Vagina (tissue), 2 donors: ENCODE measurements at regions not wholly inside any gene's neighbourhood (a gene's known extent, or its start where the extent isn't known, plus 50 kb on each side); places are given as distances from the start of the nearest gene placed in this dataset.
"Not testable (repeated sequence)": the region's sequence is repeated elsewhere in the genome, so short reads cannot be mapped to it uniquely, and the experiment has no call there.

Experiments used
- DNase-seq, 2 donors: peaks; one replicate each; pipeline ENCODE4 v3.0.0-alpha.2; 2017; ENCODE audit errors: extremely low spot score in 2 of 2
- H3K27ac ChIP-seq: fragments of 200-600 bp; sonication (generic); one replicate; pipeline ENCODE4 v1.5.1; 2019
- H3K27me3 ChIP-seq: fragments of 200-600 bp; sonication (generic); one replicate; pipeline ENCODE4 v1.5.1; 2019
- H3K36me3 ChIP-seq, 2 donors: fragments of 200-600 bp; sonication (generic); one replicate each; pipeline ENCODE4 v1.5.1; 2017 to 2019
- H3K4me1 ChIP-seq: fragments of 200-600 bp; sonication (generic); one replicate; pipeline ENCODE4 v1.5.1; 2019
- H3K4me3 ChIP-seq, 2 donors: fragments of 200-600 bp; sonication (generic); 1 replicate in 1 of 2; 2 replicates in 1 of 2; pipeline ENCODE4 v1.5.1; 2016 to 2019
- H3K9me3 ChIP-seq: fragments of 200-600 bp; sonication (generic); one replicate; pipeline ENCODE4 v1.5.1; 2019
- intact Hi-C: fragments of 100-400 bp; cut with DNase I; formaldehyde crosslinking; loops from one replicate; pipeline ENCODE4 v1.15.1; 2023

DNA sequence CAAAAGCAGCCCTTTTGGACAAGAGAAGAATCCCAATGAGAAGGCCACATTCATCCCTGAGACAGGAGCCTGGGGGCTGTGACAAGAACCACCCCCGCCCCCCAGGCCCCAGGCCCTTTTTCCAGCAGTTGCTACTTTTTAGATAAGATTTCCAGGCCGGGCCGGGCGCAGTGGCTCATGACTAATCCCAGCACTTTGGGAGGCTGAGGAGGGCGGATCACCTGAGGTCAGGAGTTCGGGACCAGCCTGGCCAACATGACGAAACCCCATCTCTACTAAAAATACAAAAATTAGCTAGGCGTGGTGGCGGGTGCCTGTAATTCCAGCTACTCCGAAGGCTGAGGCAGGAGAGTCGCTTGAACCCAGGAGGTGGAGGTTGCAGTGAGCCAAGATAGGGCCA is 179.4 kb downstream of the SPATA31A1 start:
- H3K4me1 ChIP-seq, DNase-seq, H3K27ac ChIP-seq, H3K9me3 ChIP-seq, H3K4me3 ChIP-seq, intact Hi-C loops, H3K27me3 ChIP-seq, H3K36me3 ChIP-seq: not testable (repeated sequence)

DNA sequence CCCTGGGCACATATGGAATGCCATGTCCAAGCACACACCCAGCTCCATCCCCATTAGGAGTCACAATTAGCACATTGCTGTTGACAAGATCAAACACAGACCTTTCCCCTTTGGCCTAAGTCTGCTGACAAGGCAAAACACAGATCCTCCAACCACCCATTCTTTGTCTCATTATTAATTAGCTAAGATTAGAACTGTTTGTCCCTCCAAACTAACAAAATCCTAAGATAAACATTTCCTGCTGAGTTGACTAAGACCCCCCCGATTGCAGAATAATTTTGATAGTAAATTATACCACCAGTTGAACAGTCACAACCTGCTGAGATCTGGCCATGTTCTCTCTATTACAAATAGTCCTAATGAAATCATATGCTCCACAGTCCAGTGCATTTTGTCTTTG is 186.7 kb downstream of the SPATA31A1 start:
- H3K9me3 ChIP-seq, intact Hi-C loops, H3K27ac ChIP-seq, DNase-seq, H3K36me3 ChIP-seq, H3K4me3 ChIP-seq, H3K27me3 ChIP-seq, H3K4me1 ChIP-seq: not testable (repeated sequence)

DNA sequence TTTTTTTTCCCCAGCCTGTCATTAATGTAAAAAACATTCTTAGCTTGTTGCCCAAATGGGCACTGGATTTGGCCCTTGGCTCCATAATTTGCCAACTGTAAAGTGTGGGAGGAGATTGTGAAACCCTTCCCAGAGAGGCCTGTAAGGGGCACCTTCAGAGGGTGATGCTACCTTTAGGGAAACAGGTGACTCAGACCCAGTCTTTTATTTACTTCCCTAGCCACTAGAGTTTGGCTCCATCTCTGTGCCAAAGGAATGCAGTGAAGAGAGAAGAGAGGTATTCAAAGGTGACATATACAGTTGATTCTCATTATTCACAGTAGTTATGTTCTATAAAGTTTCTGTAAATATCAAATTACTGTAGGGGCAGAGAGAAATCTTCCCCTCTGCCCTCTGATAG is 189.6 kb downstream of the SPATA31A1 start:
- DNase-seq, H3K27me3 ChIP-seq, H3K36me3 ChIP-seq, H3K9me3 ChIP-seq, H3K4me3 ChIP-seq, H3K27ac ChIP-seq, H3K4me1 ChIP-seq, intact Hi-C loops: not testable (repeated sequence)

DNA sequence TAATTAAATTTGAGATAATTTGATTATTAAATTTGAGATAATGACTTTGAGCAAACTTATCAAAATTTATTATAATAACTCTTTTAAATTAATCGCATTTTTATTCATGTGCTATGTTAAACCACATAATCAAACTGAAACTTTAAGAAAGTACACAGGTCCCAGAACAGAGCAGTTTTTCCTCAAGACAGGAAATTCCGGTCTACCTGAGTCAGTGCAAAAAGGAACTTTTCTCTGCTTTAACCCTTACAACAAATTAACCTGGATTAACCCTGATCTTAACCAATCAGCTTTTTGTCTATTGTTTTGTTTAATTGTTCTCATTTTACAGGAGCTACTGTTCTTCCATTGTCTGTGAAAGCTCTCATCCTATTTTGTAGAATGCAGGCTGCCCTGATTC is 195.1 kb downstream of the SPATA31A1 start:
- H3K27ac ChIP-seq, DNase-seq, H3K4me3 ChIP-seq, intact Hi-C loops, H3K36me3 ChIP-seq, H3K9me3 ChIP-seq, H3K4me1 ChIP-seq, H3K27me3 ChIP-seq: not testable (repeated sequence)

DNA sequence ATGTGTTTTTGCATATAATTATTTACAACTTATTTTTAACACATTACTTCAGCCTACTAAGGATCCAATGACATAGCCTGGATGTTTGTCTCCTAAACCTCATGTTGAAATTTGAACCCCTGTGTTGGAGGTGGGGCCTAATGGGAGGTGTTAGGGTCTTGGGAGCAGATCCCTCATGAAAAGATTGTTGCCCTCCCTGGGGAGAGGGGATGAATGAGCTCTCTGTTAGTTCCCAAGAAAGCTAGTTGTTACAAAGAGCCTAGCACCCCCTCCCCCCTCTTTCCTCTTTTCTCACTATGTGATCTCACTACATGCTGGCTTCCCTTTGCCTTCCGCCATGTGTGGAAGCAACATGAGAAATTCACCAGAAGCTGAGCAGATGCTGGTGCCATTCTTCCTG is 196.1 kb downstream of the SPATA31A1 start:
- H3K4me3 ChIP-seq, H3K9me3 ChIP-seq, intact Hi-C loops, H3K27ac ChIP-seq, DNase-seq, H3K27me3 ChIP-seq, H3K36me3 ChIP-seq, H3K4me1 ChIP-seq: not testable (repeated sequence)

DNA sequence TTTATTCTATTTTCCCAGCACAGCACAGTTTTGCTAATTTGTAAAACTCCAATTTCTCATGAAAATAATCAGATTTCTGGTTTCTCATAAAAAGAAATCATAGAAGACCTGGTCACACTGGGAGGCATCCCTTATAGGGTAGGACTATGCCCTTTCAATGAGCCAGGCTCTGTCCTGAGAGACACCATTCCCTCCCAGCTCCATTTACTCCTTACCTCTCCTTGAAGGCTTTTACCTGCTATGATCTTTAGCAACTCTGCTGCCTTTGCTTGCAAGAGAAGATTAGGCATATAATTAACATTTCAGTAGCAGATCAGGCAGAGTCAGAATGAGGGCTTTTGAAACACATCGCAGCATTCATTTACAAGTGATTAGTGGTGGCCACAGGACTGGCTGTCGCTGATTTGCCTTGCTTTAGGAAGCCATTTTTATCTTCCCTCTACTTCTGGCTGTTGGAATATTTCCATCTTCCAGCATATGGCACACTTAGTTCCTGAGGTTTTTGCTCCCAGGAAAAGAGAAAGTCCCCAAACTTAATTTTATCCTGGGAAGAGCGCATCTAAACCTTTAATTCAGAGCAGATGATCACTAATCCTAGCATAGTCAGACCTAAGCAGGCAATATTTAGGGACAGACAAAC is 196.9 kb downstream of the SPATA31A1 start:
- H3K9me3 ChIP-seq, H3K27me3 ChIP-seq, H3K4me1 ChIP-seq, DNase-seq, intact Hi-C loops, H3K36me3 ChIP-seq, H3K4me3 ChIP-seq, H3K27ac ChIP-seq: not testable (repeated sequence)

DNA sequence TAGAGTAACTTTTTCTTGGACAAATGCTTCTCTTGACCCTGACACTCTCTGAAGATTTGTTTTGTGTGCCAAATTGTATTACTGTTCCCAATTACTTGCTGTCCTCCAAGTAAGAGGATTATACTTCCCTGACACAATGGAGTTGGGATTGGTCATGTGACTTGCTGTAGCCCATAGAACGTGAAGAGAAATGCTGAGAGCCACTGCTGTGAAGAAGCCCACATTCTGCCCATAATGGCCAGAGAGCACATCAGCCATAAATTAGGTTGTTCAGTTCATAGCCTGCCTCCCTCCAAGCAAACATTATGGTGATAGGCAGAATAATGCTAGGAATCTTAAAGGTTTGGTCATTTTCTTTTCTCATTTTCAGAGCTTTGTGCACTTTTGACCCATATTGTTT is 198.9 kb downstream of the SPATA31A1 start:
- H3K36me3 ChIP-seq, H3K4me3 ChIP-seq, H3K4me1 ChIP-seq, H3K9me3 ChIP-seq, intact Hi-C loops, H3K27me3 ChIP-seq, H3K27ac ChIP-seq, DNase-seq: not testable (repeated sequence)

DNA sequence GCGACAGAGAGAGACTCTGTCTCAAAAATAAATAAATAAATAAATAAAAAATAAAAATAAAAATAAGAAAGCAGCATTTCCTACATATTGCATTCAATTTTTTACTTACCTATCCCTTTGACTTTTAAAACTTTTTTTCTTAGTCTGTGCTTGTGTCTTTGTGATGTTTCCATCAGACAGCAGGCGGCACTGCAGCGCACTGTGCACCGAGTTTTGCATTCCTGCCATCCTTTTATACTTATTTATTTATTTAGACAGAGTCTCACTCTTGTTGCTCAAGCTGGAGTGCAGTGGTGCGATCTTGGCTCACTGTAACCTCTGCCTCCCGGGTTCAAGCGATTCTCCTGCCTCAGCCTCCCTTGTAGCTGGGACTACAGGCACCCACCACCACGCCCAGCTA is 203.9 kb downstream of the SPATA31A1 start:
- H3K9me3 ChIP-seq, intact Hi-C loops, DNase-seq, H3K4me3 ChIP-seq, H3K4me1 ChIP-seq, H3K27me3 ChIP-seq, H3K27ac ChIP-seq, H3K36me3 ChIP-seq: not testable (repeated sequence)

DNA sequence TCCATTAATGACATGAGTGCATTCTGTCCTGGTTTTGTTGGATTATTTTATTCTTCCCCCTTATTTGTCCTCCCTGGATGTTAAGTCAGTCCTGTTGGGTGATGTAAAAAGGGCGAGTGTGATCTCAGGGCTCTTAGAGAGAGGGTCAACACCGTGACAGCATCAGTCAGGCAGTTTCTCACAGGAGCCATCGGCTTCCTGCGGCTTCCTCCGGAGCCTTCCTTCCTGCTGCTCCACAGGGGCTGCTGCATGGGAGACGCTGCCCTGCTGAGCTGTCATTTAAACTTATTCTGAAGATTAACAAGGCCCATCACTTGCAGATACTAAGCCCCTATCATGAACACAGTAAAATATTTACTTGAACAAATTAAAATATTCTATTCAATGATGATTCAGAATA is 211.3 kb downstream of the SPATA31A1 start:
- DNase-seq, H3K9me3 ChIP-seq, H3K27me3 ChIP-seq, H3K4me1 ChIP-seq, H3K27ac ChIP-seq, H3K4me3 ChIP-seq, intact Hi-C loops, H3K36me3 ChIP-seq: not testable (repeated sequence)

DNA sequence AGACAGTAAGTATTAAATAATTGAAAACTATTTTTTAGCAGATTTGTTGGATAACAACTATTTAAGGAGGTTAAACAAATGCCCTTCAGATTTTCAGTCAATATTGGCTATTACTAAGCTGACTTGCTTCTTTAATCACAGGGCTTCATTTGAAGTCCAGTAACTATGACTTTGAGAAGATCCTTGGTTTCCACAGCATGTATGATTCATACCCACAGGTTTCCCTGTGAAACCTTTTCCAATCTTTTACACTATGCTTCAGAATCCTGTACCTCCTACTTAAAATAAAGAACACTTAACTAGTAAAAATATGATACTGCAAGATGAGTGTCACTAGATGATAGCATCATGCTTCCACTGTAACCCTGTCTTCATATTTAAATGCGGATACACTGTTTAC is 211.9 kb downstream of the SPATA31A1 start:
- H3K27ac ChIP-seq, H3K36me3 ChIP-seq, H3K4me3 ChIP-seq, intact Hi-C loops, H3K4me1 ChIP-seq, DNase-seq, H3K27me3 ChIP-seq, H3K9me3 ChIP-seq: not testable (repeated sequence)

DNA sequence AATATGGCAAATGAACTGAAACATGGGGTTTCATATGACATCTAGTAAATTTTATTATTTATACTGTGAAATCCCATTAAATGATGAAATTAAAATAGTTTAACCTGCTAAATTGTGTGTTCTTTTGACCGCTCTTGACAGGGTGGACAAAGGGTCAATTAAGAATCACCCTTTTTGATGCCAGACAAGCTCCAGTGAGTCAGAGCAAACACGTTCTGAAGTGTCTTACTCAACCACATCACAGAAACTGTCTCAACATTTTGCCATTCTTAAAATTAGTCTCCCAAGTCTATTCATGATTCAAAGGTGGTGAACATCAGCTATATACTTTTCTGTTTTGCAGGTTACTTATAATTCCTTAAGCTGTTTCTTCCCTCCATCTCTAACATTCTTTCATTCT is 213.4 kb downstream of the SPATA31A1 start:
- H3K4me3 ChIP-seq, H3K36me3 ChIP-seq, H3K27ac ChIP-seq, H3K27me3 ChIP-seq, DNase-seq, H3K9me3 ChIP-seq, intact Hi-C loops, H3K4me1 ChIP-seq: not testable (repeated sequence)

DNA sequence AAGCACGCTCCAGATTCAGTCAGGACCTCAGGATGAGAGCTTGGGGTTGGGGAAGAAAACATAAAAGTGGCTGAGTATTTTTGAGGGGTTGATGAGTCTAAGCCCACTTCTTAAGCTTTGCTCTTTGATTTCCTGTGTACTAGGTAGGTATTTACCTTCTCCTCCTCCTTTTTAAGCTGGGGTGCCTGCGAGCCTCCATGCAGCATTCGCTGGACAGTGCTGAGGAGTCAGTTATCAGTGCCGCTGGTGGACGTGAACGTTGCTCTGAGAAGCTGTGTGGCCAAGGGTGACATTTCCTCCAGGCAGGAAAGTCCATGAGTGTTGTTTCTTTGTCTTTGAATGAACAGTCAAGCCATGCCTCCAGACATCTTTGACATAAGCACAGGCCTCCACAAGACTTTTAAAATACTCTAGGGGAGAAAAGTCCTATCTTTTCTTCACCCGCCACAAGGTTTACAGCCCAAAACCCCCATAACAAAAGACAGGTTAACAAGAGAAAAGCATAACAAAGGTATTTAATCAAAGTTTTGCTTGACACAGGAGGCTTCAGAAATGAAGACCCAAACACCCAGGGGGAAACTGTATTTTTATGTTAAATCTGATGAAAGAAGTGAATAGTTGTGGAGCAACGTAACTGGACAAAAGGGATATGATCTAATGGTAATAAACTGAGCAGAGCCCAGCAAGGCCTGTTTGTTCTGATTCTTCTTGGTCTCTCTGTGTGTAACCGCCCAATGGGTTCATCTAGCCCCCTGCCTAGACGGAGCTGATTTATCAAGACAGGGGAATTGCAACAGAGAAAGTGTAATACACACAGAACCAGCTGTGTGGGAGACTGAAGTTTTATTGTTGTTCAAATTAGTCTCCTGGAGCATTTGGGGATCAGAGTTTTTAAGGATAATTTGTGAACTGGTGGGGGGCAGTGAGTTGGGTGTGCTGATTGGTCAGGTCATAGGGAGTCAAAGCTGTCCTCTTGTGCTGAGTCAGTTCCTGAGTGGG is 217.9 kb downstream of the SPATA31A1 start:
- H3K27ac ChIP-seq, intact Hi-C loops, H3K4me3 ChIP-seq, DNase-seq, H3K9me3 ChIP-seq, H3K36me3 ChIP-seq, H3K4me1 ChIP-seq, H3K27me3 ChIP-seq: not testable (repeated sequence)

DNA sequence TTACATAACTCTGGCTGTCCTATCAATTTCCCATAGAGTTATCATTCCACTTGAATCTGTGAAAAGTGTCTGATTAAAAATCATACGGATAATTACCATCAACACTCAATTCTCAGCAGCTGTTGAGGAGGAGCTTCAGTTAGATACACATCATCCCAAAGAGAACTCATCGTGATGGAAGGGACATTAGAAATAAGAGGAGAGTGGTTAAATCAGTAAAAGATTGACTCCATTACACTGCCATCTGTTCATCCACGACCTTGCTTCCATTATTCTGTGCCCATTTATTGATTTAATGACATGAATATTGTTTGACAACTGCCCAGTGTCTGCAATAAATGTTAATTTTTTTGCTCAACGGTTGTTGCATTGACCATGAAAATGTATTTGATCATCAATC is 223.5 kb downstream of the SPATA31A1 start:
- H3K36me3 ChIP-seq, H3K4me1 ChIP-seq, intact Hi-C loops, H3K9me3 ChIP-seq, H3K27ac ChIP-seq, H3K27me3 ChIP-seq, DNase-seq, H3K4me3 ChIP-seq: not testable (repeated sequence)

DNA sequence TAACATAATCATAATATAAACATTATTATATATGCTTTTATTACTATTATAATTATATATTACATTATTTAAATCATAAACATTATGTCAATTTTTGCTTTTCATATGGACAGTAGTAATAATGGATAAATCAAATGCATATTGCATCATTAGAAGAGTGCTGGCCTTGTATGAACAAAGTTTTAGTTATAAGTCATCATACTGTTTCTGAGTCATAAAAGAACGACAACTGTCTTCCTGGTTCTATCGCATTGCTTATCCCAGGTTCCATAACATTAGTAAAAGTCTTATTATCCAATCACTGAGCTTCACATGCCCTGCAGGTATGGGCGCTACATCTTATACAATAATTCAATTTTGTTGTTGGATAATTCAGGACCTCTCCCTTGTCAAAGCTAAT is 225.8 kb downstream of the SPATA31A1 start:
- H3K4me3 ChIP-seq, H3K4me1 ChIP-seq, H3K9me3 ChIP-seq, H3K27me3 ChIP-seq, DNase-seq, H3K27ac ChIP-seq, H3K36me3 ChIP-seq, intact Hi-C loops: not testable (repeated sequence)
